Lung microvascular endothelial cell (primary cell): ENCODE measurements at regions not wholly inside any gene's neighbourhood (a gene's known extent, or its start where the extent isn't known, plus 50 kb on each side); places are given as distances from the start of the nearest gene placed in this dataset.

Experiments used
- DNase-seq, 2 donors: peaks; one replicate each; pipeline versions ENCODE4 v3.0.0 to v3.0.0-alpha.2; 2010; ENCODE audit warnings: low read depth in 2 of 2

- no peak for DNase-seq
These were observed 162.7 kb upstream of the NR3C1 start for GRCh38 chr5:143566139-143566538.

- no peak for DNase-seq
These were observed 160.9 kb upstream of the NR3C1 start for GRCh38 chr5:143564417-143564816.

- DNase-seq = peak; percentile 78 to 87
These were observed 159.4 kb upstream of the NR3C1 start for GRCh38 chr5:143562935-143563334.

- DNase-seq = no peak
These were observed 157.7 kb upstream of the NR3C1 start for GRCh38 chr5:143561219-143561618.

- no peak for DNase-seq
These were observed 156.9 kb upstream of the NR3C1 start for GRCh38 chr5:143560378-143560777.

GRCh38 chr5:143559586-143560109 lies 156.2 kb upstream of the NR3C1 start:
- no peak for DNase-seq

- DNase-seq = no peak
These were observed 154.6 kb upstream of the NR3C1 start for GRCh38 chr5:143558048-143558447.

GRCh38 chr5:143557061-143557818 lies 153.8 kb upstream of the NR3C1 start:
- DNase-seq = peak in 1 of 2 donors; percentile 66

- no peak for DNase-seq
These were observed 151.5 kb upstream of the NR3C1 start for GRCh38 chr5:143554918-143555477.

- DNase-seq = peak in 1 of 2 donors; percentile 70
These were observed 150.8 kb upstream of the NR3C1 start for GRCh38 chr5:143554187-143554717.

- no peak for DNase-seq
These were observed 149.2 kb upstream of the NR3C1 start for GRCh38 chr5:143552680-143553079.

- DNase-seq = no peak
These were observed 148.3 kb upstream of the NR3C1 start for GRCh38 chr5:143551820-143552251.

- no peak for DNase-seq
These were observed 147.6 kb upstream of the NR3C1 start for GRCh38 chr5:143550986-143551630.

GRCh38 chr5:143547342-143547741 lies 143.9 kb upstream of the NR3C1 start:
- DNase-seq = no peak

- DNase-seq = no peak
These were observed 142.9 kb upstream of the NR3C1 start for GRCh38 chr5:143546394-143546793.

GRCh38 chr5:143544606-143545005 lies 141.1 kb upstream of the NR3C1 start:
- DNase-seq = no peak

- DNase-seq = no peak
These were observed 140.1 kb upstream of the NR3C1 start for GRCh38 chr5:143543358-143544255.

GRCh38 chr5:143542798-143543144 lies 139.3 kb upstream of the NR3C1 start:
- DNase-seq = no peak

- no peak for DNase-seq
These were observed 138.7 kb upstream of the NR3C1 start for GRCh38 chr5:143541943-143542797.

GRCh38 chr5:143539742-143540141 lies 136.3 kb upstream of the NR3C1 start:
- DNase-seq = no peak
